ENCODE measurements at regions not wholly inside any gene's neighbourhood (a gene's known extent, or its start where the extent isn't known, plus 50 kb on each side); places are given as distances from the start of the nearest gene placed in this dataset.

DNA sequence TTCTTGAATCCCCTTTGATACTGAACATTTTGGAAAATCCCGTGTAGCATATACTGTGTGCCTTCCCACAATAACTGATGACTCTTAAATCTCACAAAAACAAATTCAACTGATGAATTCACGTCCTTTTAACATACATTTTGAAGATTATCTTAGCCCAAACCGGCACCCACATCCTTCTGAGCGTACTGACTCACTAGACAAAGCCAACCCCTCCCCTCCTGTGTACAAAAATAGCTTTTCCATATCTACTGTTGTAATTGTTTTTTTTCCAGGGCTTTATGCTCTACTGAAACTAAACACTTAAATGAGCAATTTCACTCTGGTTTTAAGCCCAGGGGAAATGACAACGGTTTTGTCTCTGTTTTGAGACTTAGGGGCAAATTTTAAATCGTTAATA, 109.4 kb upstream of the ATF7IP start:
- DNase-seq (ENCODE audit: low spot score): peak; percentile 53

- DNase-seq (ENCODE audit: low spot score): peak; percentile 85
These were observed 108.8 kb upstream of the ATF7IP start for GRCh38 chr12:14256555-14257169.

- no peak for DNase-seq (ENCODE audit: low spot score)
These were observed 108.2 kb upstream of the ATF7IP start for GRCh38 chr12:14257303-14257733.

GRCh38 chr12:14257734-14258574, 107.5 kb upstream of the ATF7IP start:
- peak; percentile 85 for DNase-seq (ENCODE audit: low spot score)

DNA sequence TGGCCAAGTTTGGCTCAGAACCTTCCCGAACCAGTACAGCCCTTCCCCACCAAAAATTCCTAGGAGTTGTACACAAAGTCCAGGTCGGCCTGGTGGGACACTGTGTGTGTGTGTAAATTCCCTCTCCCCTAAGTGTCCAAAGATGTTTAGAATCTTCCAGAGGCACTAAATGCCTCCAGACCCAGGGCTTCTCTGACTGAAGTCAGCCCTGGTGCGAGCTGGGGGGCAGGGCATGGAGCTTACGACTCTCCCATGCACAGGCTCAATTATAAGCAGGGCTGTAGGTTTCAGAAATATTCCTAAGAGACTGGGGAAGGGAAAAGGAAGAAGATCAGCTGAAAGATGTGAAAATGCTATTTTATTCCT, 106.9 kb upstream of the ATF7IP start:
- no peak for DNase-seq (ENCODE audit: low spot score)

DNA sequence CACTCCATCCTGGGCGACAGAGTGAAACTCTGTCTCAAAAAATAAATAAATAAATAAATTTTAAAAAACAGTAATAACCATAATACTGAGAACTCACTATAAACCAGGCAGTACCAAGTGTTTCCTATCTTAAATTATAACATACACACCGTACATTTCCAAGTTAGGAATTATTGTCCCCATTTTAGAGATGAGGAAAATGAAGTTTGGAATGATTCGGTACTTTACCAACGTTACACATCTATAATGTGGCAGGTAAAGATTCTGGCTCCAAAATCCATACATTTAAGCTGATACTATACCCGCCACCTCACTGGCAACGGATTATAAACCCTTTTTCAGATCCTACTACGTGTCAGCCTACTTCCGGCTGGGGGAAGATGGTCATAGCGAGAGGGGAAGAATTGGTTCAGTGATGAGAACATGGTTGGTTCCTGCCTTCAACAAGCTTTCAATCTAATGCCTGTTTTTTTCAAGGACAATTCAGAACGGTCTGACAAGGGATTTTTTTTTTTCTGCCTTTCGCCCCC, 105.9 kb upstream of the ATF7IP start:
- DNase-seq (ENCODE audit: low spot score): no peak

DNA sequence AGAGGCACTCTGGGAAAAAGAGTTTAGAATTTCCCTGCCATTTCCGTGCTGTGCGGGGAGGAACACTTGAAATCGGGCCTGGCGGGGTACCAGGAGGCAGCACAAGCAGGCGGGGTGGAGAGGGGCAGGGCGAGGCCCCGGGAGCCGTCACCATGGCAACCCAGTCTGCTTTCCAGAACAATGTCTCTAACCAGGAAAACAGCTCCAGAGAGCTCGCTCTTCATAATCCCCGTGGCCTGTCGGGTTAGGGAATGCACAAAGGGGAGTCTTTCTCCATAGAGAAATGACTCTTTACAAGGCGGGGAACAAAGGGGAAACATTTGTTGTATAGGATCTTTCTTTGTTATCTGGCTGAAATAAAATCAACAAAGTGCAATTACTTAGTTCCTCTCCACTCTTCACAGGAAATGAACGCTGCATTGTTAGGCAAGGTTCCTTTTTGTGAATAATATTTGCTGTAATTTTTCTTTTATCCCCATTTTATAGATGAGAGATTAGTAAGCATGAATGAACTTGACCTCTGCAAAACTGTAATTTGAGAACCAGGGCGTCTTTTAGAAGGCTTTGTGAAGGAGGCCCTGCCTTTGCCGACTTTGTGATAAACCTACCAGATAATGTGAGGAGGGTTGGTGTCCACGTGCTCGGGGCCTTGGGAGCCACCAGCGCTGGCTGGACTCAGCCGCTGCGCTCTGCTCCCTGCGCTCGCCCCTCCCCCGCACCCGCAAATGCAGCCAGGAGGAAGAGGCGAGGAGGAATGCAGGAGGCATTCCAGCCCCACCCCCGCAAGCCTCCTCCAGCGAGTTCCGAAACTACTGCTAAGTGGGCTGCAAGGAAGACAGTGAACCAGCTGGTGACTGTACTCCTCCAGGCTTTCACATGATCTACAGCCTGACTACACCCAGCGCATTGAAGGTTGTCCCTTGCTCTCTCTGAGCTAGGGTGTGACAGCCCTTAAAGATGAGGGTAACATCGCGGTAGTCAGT, 105.2 kb upstream of the ATF7IP start:
- DNase-seq (ENCODE audit: low spot score): peak; percentile 71

- DNase-seq (ENCODE audit: low spot score): no peak
These were observed 104.4 kb upstream of the ATF7IP start for GRCh38 chr12:14261096-14261495.

DNA sequence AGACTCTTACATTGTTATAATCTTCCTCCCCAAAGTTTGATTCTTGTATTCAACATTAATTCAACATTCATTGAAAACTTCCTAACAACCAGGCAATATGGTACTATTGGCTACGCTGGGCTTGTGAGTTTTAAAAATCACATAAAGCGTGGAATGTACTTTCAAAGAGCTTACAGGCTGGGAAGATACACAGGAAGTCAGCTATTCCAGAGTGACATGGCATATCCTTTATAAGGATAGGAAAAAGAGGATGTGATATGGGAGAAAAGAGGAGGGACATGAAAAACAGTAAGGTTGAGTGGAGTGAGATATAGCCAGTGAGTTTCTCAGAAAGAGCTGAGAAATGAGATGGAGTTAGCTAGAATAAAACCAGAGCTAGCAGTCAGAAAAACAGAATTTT, 103.6 kb upstream of the ATF7IP start:
- DNase-seq (ENCODE audit: low spot score): no peak

- no peak for DNase-seq (ENCODE audit: low spot score)
These were observed 102.5 kb upstream of the ATF7IP start for GRCh38 chr12:14262771-14263511.

- no peak for DNase-seq (ENCODE audit: low spot score)
These were observed 101.7 kb upstream of the ATF7IP start for GRCh38 chr12:14263742-14264141.

- no peak for DNase-seq (ENCODE audit: low spot score)
These were observed 101.2 kb upstream of the ATF7IP start for GRCh38 chr12:14264316-14264715.

DNA sequence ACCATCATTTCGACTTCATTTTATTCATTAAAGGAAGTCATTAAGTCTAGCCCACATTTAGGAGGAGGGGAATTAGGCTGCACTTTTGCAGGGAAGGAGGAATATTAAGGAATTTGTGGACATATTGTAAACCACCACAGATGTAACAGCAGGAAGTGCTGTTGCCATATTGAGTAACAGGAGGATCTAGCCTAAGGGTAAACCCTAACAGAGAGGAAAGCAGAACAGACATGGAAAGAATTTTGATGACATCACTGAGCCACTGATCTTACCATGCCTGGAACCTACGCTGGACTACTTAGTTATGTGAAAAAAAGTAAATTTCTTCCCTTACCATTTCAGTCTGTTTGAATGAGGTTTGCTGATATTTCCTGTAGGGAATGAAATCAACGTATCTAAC, 100.7 kb upstream of the ATF7IP start:
- no peak for DNase-seq (ENCODE audit: low spot score)

DNA sequence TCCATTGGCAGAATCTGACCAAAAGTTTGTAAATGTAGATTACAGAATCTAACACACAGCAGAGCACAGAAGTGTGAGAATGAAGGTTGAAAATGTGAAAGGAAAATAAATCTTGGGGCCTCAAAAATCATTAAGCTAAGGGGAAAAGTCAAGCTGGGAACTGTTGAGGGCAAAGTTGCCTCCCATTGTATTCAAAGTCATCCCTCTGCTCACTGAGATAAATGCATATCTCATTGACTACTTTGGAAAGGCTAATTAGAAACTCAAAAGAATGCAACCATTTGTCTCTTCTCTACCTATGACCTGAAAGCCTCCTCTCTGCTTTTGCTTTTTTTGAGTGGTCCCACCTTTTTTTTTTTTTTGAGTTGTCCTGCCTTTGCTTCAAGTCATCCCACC, 97.4 kb upstream of the ATF7IP start:
- no peak for DNase-seq (ENCODE audit: low spot score)

DNA sequence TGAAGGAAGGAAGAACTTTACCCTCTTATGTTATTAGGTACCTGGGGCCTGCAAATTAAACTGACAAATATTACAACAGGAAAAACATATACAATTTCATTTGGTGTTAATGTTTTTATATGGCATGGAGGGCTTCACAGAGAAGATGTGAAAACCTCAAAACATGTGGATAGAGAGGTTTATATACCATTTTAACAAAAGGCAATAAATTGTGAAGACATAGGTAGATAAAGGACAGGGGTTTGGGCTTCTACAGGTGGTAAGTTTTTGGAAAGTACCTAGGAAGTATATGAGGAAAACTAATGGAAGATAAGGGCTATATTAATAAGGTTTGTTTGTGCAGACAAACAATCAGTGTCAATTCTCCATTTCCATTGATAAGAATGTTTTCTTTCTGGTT, 95.1 kb upstream of the ATF7IP start:
- DNase-seq (ENCODE audit: low spot score): no peak

GRCh38 chr12:14272956-14273912, 92.2 kb upstream of the ATF7IP start:
- no peak for DNase-seq (ENCODE audit: low spot score)

GRCh38 chr12:14273913-14274311, 91.6 kb upstream of the ATF7IP start:
- no peak for DNase-seq (ENCODE audit: low spot score)

- no peak for DNase-seq (ENCODE audit: low spot score)
These were observed 90.4 kb upstream of the ATF7IP start for GRCh38 chr12:14275111-14275510.

GRCh38 chr12:14275886-14276285, 89.6 kb upstream of the ATF7IP start:
- no peak for DNase-seq (ENCODE audit: low spot score)

DNA sequence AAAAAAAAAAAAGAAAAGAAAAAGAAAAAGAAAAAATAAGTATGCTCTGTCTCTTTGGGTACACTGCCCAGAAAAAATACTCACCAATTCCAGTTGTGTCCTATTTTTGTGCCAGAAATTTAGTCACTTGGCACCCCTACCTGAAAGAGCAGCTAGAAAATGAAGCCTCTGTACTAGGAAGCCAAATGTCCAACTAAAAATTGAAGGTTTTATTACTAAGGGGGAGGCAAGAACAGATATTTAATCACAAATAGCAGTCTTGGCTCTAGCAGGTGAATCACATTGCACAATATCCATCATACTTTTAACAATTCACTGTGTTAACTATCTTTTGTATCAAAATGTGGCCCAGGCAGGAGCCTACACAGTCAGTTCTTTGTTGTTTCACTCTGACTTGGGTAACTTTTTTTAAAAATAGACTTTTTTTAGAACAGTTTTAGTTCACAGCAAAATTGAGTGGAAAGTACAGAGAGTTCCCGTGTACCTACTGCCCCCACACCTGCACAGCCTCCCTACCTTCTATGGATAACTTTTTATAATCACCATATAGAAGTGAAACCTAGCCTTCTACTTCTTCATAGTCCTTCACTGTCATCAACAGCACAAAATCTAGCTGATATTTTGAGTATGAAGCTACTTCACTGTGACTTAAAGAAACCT, 87.1 kb upstream of the ATF7IP start:
- DNase-seq (ENCODE audit: low spot score): no peak
